ENCODE measurements at regions not wholly inside any gene's neighbourhood (a gene's known extent, or its start where the extent isn't known, plus 50 kb on each side); places are given as distances from the start of the nearest gene placed in this dataset.

DNA sequence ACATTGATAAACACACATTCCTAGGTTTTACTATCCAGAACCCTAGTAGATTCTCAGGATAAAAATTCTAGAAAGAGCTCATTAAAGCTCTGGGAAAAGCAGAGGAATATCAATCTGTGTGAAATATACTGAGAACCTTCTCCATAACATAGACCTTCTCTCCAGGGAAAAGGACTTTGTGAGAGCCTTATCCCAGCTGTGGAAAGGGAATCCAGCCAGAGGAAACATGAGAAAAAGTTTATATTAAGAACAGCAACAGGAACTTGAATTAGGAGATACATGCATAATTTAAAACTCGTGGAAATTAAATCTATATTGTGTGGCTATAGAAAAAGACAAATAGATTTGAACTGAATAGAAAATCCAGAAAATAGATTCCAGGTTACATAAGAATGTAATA lies 1639.9 kb downstream of the EFNB2 start:
- TF ChIP-seq POLR2AphosphoS5 (IDR thresholded peaks at IDR 0.05; ENCODE audit: borderline replicate concordance, low read depth, low read length) = no peak
- TF ChIP-seq EZH2 (IDR thresholded peaks at IDR 0.05) = no peak
- TF ChIP-seq FOXP2 (optimal IDR thresholded peaks at IDR 0.05; ENCODE audit: control extremely low read depth, extremely low read length, insufficient read depth) = no peak

All from SK-N-MC (cell line).